ENCODE measurements at regions not wholly inside any gene's neighbourhood (a gene's known extent, or its start where the extent isn't known, plus 50 kb on each side); places are given as distances from the start of the nearest gene placed in this dataset.

DNA sequence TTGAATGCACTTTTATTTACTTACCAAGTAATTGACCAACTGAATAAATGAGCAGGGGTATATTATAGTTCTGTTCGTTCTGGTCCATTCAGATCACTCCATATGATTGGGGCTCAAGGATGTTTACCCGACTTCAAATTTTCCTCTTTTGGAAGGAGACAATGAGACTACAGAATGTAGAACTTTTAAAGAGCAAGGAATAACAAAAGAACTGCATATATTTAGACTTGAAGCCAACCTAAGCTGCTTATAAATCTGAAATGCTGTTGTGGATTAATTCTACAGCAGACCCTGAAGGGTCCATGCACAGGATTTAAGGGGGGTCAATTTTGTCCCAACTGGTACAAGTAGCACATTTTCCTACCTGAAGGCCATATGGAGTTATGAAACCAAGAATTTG, 610.8 kb downstream of the RAB28 start:
- TF ChIP-seq, protein P1, sequence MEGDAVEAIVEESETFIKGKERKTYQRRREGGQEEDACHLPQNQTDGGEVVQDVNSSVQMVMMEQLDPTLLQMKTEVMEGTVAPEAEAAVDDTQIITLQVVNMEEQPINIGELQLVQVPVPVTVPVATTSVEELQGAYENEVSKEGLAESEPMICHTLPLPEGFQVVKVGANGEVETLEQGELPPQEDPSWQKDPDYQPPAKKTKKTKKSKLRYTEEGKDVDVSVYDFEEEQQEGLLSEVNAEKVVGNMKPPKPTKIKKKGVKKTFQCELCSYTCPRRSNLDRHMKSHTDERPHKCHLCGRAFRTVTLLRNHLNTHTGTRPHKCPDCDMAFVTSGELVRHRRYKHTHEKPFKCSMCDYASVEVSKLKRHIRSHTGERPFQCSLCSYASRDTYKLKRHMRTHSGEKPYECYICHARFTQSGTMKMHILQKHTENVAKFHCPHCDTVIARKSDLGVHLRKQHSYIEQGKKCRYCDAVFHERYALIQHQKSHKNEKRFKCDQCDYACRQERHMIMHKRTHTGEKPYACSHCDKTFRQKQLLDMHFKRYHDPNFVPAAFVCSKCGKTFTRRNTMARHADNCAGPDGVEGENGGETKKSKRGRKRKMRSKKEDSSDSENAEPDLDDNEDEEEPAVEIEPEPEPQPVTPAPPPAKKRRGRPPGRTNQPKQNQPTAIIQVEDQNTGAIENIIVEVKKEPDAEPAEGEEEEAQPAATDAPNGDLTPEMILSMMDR (IDR thresholded peaks at IDR 0.05 in 2 of 3, conservative IDR thresholded peaks at IDR 0.05 in 1 of 3; ENCODE audit: insufficient read depth in 2 of 3, low read depth in 1 of 3, low read length in 3 of 3) = no peak
- TF ChIP-seq HMGN3 (IDR thresholded peaks at IDR 0.05; ENCODE audit: borderline replicate concordance, extremely low read depth, insufficient read length, low read depth, low read length) (no peak), ZFX (CRISPR knock-in tag; IDR thresholded peaks at IDR 0.05) (no peak), ZNF212 (CRISPR knock-in tag; IDR thresholded peaks at IDR 0.05) (no peak), SETDB1 (IDR thresholded peaks at IDR 0.05; ENCODE audit: low read length) (no peak)
- TF ChIP-seq, protein P2, sequence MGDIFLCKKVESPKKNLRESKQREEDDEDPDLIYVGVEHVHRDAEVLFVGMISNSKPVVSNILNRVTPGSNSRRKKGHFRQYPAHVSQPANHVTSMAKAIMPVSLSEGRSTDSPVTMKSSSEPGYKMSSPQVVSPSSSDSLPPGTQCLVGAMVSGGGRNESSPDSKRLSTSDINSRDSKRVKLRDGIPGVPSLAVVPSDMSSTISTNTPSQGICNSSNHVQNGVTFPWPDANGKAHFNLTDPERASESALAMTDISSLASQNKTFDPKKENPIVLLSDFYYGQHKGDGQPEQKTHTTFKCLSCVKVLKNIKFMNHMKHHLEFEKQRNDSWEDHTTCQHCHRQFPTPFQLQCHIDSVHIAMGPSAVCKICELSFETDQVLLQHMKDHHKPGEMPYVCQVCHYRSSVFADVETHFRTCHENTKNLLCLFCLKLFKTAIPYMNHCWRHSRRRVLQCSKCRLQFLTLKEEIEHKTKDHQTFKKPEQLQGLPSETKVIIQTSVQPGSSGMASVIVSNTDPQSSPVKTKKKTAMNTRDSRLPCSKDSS (IDR thresholded peaks at IDR 0.05; ENCODE audit: low read depth, partially characterized antibody) = no peak
- TF ChIP-seq, protein P3, sequence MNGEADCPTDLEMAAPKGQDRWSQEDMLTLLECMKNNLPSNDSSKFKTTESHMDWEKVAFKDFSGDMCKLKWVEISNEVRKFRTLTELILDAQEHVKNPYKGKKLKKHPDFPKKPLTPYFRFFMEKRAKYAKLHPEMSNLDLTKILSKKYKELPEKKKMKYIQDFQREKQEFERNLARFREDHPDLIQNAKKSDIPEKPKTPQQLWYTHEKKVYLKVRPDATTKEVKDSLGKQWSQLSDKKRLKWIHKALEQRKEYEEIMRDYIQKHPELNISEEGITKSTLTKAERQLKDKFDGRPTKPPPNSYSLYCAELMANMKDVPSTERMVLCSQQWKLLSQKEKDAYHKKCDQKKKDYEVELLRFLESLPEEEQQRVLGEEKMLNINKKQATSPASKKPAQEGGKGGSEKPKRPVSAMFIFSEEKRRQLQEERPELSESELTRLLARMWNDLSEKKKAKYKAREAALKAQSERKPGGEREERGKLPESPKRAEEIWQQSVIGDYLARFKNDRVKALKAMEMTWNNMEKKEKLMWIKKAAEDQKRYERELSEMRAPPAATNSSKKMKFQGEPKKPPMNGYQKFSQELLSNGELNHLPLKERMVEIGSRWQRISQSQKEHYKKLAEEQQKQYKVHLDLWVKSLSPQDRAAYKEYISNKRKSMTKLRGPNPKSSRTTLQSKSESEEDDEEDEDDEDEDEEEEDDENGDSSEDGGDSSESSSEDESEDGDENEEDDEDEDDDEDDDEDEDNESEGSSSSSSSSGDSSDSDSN (IDR thresholded peaks at IDR 0.05; ENCODE audit: borderline replicate concordance in 1 of 2, low read depth in 2 of 2, low read length in 2 of 2) = no peak

Measured in K562 (cell line).